LNCaP clone FGC (cell line): ENCODE measurements at regions not wholly inside any gene's neighbourhood (a gene's known extent, or its start where the extent isn't known, plus 50 kb on each side); places are given as distances from the start of the nearest gene placed in this dataset.
"Not testable (repeated sequence)": the region's sequence is repeated elsewhere in the genome, so short reads cannot be mapped to it uniquely, and the experiment has no call there.

Experiments
- DNase-seq: peaks from one replicate; pipeline ENCODE4 v3.0.0-alpha.2; 2011; ENCODE audit warnings: low read depth
- H3K4me3 ChIP-seq: 2 replicates; pipeline ENCODE4 v1.5.1; 2011; ENCODE audit warnings: mild to moderate bottlenecking, low read depth, low read length, control low read depth
- TF ChIP-seq, protein P1 (sequence below): IDR thresholded peaks from 2 replicates; pipeline ENCODE4 v1.5.1; 2012; ENCODE audit warnings: mild to moderate bottlenecking; ENCODE audit not compliant: control insufficient read depth, insufficient read depth; ENCODE audit errors: extremely low read depth

DNA sequence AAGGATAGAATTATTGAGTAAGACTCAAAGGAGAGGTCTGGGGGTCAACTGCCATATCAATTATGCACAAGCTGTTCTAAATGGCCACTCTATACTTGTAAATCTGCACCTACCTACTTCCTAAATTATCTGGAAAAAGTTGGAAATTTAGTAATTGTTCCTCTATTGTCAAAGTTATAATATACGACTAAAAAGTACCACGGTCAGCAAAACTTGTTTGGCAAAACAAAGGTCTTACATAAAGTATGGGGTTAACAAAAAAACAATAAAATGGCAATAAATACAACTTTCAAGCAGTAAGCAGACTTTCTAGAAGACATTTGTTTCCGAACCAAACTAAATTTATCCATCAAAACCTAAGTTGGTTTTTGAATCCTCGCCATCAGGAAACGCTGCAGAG, 309.7 kb downstream of the FRK start:
- TF ChIP-seq, protein P1, sequence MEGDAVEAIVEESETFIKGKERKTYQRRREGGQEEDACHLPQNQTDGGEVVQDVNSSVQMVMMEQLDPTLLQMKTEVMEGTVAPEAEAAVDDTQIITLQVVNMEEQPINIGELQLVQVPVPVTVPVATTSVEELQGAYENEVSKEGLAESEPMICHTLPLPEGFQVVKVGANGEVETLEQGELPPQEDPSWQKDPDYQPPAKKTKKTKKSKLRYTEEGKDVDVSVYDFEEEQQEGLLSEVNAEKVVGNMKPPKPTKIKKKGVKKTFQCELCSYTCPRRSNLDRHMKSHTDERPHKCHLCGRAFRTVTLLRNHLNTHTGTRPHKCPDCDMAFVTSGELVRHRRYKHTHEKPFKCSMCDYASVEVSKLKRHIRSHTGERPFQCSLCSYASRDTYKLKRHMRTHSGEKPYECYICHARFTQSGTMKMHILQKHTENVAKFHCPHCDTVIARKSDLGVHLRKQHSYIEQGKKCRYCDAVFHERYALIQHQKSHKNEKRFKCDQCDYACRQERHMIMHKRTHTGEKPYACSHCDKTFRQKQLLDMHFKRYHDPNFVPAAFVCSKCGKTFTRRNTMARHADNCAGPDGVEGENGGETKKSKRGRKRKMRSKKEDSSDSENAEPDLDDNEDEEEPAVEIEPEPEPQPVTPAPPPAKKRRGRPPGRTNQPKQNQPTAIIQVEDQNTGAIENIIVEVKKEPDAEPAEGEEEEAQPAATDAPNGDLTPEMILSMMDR = no peak
- DNase-seq = no peak
- H3K4me3 ChIP-seq = no peak overlapping the region

DNA sequence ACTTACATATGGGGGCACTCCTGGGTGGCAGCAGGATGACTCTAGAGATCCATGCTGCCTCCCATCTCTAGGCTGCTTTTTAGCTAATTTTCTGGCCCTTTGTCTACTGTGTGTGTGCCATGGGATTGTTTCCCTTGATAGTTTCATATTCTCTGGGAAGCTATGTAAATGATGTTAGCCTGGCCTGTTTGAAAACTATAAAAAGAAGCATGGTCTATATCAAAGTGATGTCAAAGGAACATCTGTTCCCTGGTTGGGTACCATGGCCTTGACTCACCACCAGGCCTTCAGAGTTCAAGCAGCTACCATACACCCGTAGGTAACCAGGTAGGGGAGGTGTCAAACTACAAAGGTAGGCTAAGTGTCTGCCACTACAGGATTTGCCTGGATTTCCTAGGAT, 310.4 kb downstream of the FRK start:
- no peak overlapping the region for H3K4me3 ChIP-seq
- TF ChIP-seq, protein P1 = no peak
- no peak for DNase-seq

DNA sequence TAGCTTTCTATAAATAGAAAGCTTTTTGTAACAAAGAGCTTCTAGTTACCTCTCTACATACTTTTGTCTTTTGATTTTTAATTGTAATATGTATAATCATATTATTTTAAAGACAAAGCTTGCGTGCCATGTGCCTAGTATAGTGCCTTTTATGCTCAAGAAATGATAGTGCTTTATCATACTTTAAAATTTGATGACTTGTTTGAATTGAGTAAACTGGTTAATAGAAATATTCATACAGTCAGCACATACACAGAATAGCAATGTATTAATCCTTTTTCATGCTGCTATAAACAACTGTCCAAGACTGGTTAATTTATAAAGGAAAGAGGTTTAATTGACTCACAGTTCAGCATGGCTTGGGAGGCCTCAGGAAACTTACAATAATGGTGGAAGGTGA, 313.0 kb downstream of the FRK start:
- DNase-seq = no peak
- no peak overlapping the region for H3K4me3 ChIP-seq
- TF ChIP-seq, protein P1 = no peak

DNA sequence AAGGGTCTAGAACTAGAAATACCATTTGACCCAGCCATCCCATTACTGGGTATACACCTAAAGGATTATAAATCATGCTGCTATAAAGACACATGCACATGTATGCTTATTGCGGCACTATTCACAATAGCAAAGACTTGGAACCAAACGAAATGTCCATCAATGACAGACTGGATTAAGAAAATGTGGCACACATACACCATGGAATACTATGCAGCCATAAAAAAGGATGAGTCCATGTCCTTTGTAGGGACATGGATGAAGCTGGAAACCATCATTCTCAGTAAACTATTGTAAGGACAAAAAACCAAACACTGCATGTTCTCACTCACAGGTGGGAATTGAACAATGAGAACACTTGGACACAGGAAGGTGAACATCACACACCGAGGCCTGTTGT, 314.1 kb downstream of the FRK start:
- not testable (repeated sequence) for H3K4me3 ChIP-seq, DNase-seq

DNA sequence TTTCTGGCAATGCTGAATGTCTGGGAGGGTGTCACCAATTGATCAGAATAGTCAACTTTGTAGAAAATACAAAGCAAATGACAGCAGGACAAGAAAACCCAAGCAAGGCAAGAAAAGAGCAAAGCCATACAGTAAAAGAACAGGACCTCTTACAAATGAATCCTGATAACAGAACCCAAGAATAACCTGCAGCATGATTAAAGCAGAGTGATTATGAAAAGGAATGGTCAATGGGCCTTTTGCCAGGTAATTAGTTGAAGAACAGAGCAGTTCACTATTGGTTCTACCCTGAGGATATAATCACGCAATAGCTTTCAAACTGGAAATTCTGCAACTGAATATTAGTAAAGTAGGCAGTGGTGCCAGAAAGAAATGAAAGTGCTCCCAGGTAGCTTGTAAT, 319.8 kb downstream of the FRK start:
- no peak overlapping the region for H3K4me3 ChIP-seq
- TF ChIP-seq, protein P1 = no peak
- no peak for DNase-seq

DNA sequence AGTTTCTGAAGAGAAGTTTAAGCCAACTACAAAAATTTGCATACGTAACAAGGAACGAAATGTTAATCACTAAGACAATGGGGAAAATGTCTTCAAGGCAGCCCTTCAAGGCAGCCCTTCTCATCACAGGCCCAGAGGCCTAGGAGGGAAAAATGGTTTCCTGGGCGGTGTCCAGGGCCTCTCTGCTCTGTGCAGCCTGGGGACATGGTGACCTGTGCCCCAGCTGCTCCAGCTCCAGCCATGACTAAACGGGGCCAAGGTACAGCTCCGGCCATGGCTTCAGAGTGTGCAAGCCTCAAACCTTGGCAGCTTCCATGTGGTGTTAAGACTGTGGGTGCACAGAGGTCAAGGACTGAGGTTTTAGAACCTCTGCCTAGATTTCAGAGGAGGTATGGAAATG, 325.1 kb downstream of the FRK start:
- TF ChIP-seq, protein P1 = no peak
- no peak overlapping the region for H3K4me3 ChIP-seq
- no peak for DNase-seq

DNA sequence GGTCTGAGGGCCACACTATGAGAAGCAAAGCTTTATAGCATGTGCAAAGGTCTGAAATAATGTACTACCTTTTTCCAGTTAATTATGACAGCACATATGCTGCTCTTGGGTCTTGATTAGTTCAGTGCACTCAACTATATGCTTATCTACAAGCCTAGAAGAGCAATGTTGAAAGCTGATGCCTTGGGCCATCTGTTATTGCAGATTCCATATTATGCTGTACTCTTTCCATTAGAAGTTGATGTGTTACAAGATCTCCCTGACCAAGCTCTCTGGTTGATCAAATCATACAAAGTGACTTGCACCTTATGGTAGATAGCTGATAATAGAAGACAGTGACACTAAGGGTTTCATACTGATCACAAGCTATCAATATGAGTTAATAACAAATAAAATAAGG, 327.3 kb downstream of the FRK start:
- TF ChIP-seq, protein P1 = no peak

DNA sequence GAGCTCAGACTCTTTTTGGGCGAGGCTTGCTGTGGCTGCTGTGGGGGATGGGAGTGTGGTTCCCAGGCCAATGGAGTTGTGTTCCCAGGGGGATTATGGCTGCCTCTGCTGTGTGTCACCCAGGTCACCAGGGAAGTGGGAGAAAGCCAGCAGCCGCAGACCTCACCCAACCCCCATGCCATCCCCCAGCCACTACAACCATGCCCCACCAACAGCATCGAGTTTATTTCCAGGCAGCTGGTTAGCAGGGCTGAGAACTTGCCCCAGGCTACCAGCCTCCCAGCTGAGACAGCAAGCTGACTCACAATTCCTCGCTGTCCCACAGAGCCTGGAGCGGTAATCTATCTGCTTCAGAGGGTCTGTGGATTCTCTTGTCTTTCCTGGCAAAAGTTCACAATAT, 331.7 kb downstream of the FRK start:
- H3K4me3 ChIP-seq = no peak overlapping the region
- TF ChIP-seq, protein P1 = no peak
- DNase-seq = no peak

More for the DNA sequence above, 327.3 kb downstream of the FRK start:
- no peak overlapping the region for H3K4me3 ChIP-seq
- DNase-seq = no peak
